Smooth muscle cell of the brain vasculature (primary cell): ENCODE measurements at regions not wholly inside any gene's neighbourhood (a gene's known extent, or its start where the extent isn't known, plus 50 kb on each side); places are given as distances from the start of the nearest gene placed in this dataset.

Source experiments
- DNase-seq: peaks from one replicate; pipeline ENCODE4 v3.0.0-alpha.2; 2012; ENCODE audit warnings: low read depth, low spot score

- no peak for DNase-seq
These were observed 116.3 kb upstream of the UBE2E2 start for GRCh38 chr3:23086831-23087230.

- no peak for DNase-seq
These were observed 108.7 kb upstream of the UBE2E2 start for GRCh38 chr3:23094412-23094811.

GRCh38 chr3:23094890-23095462, 108.2 kb upstream of the UBE2E2 start:
- no peak for DNase-seq

- DNase-seq = no peak
These were observed 107.1 kb upstream of the UBE2E2 start for GRCh38 chr3:23096041-23096440.

GRCh38 chr3:23099021-23099420, 104.1 kb upstream of the UBE2E2 start:
- no peak for DNase-seq

- no peak for DNase-seq
These were observed 103.5 kb upstream of the UBE2E2 start for GRCh38 chr3:23099677-23100076.

GRCh38 chr3:23100106-23100505, 103.0 kb upstream of the UBE2E2 start:
- no peak for DNase-seq

GRCh38 chr3:23103764-23104163, 99.4 kb upstream of the UBE2E2 start:
- DNase-seq = no peak

GRCh38 chr3:23105048-23105447, 98.1 kb upstream of the UBE2E2 start:
- DNase-seq = no peak

GRCh38 chr3:23106666-23107065, 96.5 kb upstream of the UBE2E2 start:
- no peak for DNase-seq

- DNase-seq = no peak
These were observed 95.9 kb upstream of the UBE2E2 start for GRCh38 chr3:23107221-23107620.

GRCh38 chr3:23108451-23109057, 94.6 kb upstream of the UBE2E2 start:
- DNase-seq = no peak

- no peak for DNase-seq
These were observed 91.8 kb upstream of the UBE2E2 start for GRCh38 chr3:23111286-23111685.

GRCh38 chr3:23111797-23112196, 91.3 kb upstream of the UBE2E2 start:
- no peak for DNase-seq

GRCh38 chr3:23112491-23112890, 90.6 kb upstream of the UBE2E2 start:
- DNase-seq = no peak

GRCh38 chr3:23113455-23114171, 89.5 kb upstream of the UBE2E2 start:
- DNase-seq = peak; percentile 76

- DNase-seq = no peak
These were observed 88.7 kb upstream of the UBE2E2 start for GRCh38 chr3:23114432-23114831.

- DNase-seq = no peak
These were observed 87.8 kb upstream of the UBE2E2 start for GRCh38 chr3:23115171-23115877.

GRCh38 chr3:23116081-23116837, 86.9 kb upstream of the UBE2E2 start:
- no peak for DNase-seq

- no peak for DNase-seq
These were observed 85.3 kb upstream of the UBE2E2 start for GRCh38 chr3:23117856-23118255.

- DNase-seq = no peak
These were observed 75.9 kb upstream of the UBE2E2 start for GRCh38 chr3:23127196-23127595.

- DNase-seq = no peak
These were observed 74.5 kb upstream of the UBE2E2 start for GRCh38 chr3:23128655-23129054.
